ENCODE measurements at regions not wholly inside any gene's neighbourhood (a gene's known extent, or its start where the extent isn't known, plus 50 kb on each side); places are given as distances from the start of the nearest gene placed in this dataset.
"Not testable (repeated sequence)": the region's sequence is repeated elsewhere in the genome, so short reads cannot be mapped to it uniquely, and the experiment has no call there.

- H3K4me1 ChIP-seq = no peaks in the 10 kb centered on the region
- intact Hi-C loops (cut with DNase I) = no loop called here
- WGBS, 4 donors = 85 to 88% (median 86%) methylated on average over 4 of the region's 4 CpGs
- peaks cover 0 to 3% (median 0%) of the 10 kb centered on the region in 12 donors for H3K9me3 ChIP-seq
- ATAC-seq (no peak), DNase-seq (no peak)
- no peak overlapping the region for H3K27ac ChIP-seq
- no peak overlapping the region for H3K4me3 ChIP-seq
- H3K27me3 ChIP-seq = no peaks in the 10 kb centered on the region
- no peaks in the 10 kb centered on the region for H3K36me3 ChIP-seq
- no peak for TF ChIP-seq CTCF (IDR thresholded peaks at IDR 0.05)
- TF ChIP-seq POLR2A (IDR thresholded peaks at IDR 0.05) = no peak
Observed at GRCh38 chr10:61580608-61581007, 82.1 kb upstream of the CABCOCO1 start.

GRCh38 chr10:61570204-61570603 is 92.5 kb upstream of the CABCOCO1 start:
- H3K4me1 ChIP-seq; H3K4me3 ChIP-seq; DNase-seq; H3K36me3 ChIP-seq; H3K27me3 ChIP-seq; intact Hi-C loops (cut with DNase I); ATAC-seq; H3K27ac ChIP-seq: not testable (repeated sequence)
- peaks cover 0 to 26% (median 2%) of the 10 kb centered on the region in 12 donors for H3K9me3 ChIP-seq
- WGBS, 4 donors = 74 to 91% (median 82%) methylated on average over 4 of the region's 4 CpGs

- no peak for TF ChIP-seq CTCF (IDR thresholded peaks at IDR 0.05)
- no peak for TF ChIP-seq POLR2A (IDR thresholded peaks at IDR 0.05)
- WGBS, 4 donors = 91 to 98% (median 94%) methylated on average over 2 of the region's 2 CpGs
- Histone ChIP-seq H3K27ac (no peak overlapping the region), H3K9me3 (peaks cover 0 to 26% (median 2%) of the 10 kb centered on the region in 12 donors), H3K36me3 (no peaks in the 10 kb centered on the region), H3K27me3 (no peaks in the 10 kb centered on the region), H3K4me1 (no peaks in the 10 kb centered on the region), H3K4me3 (no peak overlapping the region)
- DNase-seq = no peak
- no peak for ATAC-seq
- intact Hi-C loops (cut with DNase I) = no loop called here
Observed at GRCh38 chr10:61567729-61568128, 95.0 kb upstream of the CABCOCO1 start.

- DNase-seq (no peak), ATAC-seq (no peak)
- Histone ChIP-seq H3K4me1 (no peaks in the 10 kb centered on the region), H3K9me3 (peaks cover 0 to 20% (median 2%) of the 10 kb centered on the region in 12 donors), H3K27me3 (no peaks in the 10 kb centered on the region), H3K36me3 (no peaks in the 10 kb centered on the region), H3K27ac (no peak overlapping the region), H3K4me3 (no peak overlapping the region)
- 70 to 85% (median 74%) methylated on average over 4 of the region's 4 CpGs for WGBS, 4 donors
- intact Hi-C loops (cut with DNase I) = no loop called here
- TF ChIP-seq CTCF (IDR thresholded peaks at IDR 0.05) = no peak
- TF ChIP-seq POLR2A (IDR thresholded peaks at IDR 0.05) = no peak
Observed at GRCh38 chr10:61565819-61566560, 96.7 kb upstream of the CABCOCO1 start.

- Histone ChIP-seq H3K4me1 (no peaks in the 10 kb centered on the region), H3K4me3 (no peak overlapping the region), H3K27me3 (no peaks in the 10 kb centered on the region), H3K36me3 (no peaks in the 10 kb centered on the region), H3K27ac (no peak overlapping the region), H3K9me3 (peaks cover 0 to 4% (median 0%) of the 10 kb centered on the region in 12 donors)
- TF ChIP-seq POLR2A (IDR thresholded peaks at IDR 0.05) = no peak
- TF ChIP-seq CTCF (IDR thresholded peaks at IDR 0.05) = no peak
- no peak for ATAC-seq
- no peak for DNase-seq
- WGBS, 4 donors = 85 to 93% (median 89%) methylated on average over 1 of the region's 1 CpG
- intact Hi-C loops (cut with DNase I) = no loop called here
Observed at GRCh38 chr10:61564444-61564843, 98.3 kb upstream of the CABCOCO1 start.

Data from heart left ventricle (tissue), 16 donors.